K562 (cell line): ENCODE measurements at regions not wholly inside any gene's neighbourhood (a gene's known extent, or its start where the extent isn't known, plus 50 kb on each side); places are given as distances from the start of the nearest gene placed in this dataset.

Source experiments
- ATAC-seq: fragments of 200-7000 bp; cut with Tn5 transposase; 3 replicates; pipeline ENCODE4 v1.9.1; 2020; ENCODE audit warnings: moderate library complexity
- BruUV-seq: library from RNA; stranded (reverse); fragments of 400-500 nt; replicated peaks from 2 replicates; lab custom pipeline; 2021; lab: Mats Ljungman, UMichigan
- CTCF ChIA-PET: fragments of 300-600 bp; formaldehyde crosslinking; extraction: SDS; loops from one replicate; lab custom pipeline; 2021; ENCODE audit warnings: low intra/inter-chr PET ratio; lab: Yijun Ruan, JAX
- POLR2A ChIA-PET: fragments of 300-600, 350-650 bp; sonication (Branson Sonifier 250); formaldehyde crosslinking; extraction: SDS; loops from one replicate; lab custom pipeline; 2021; ENCODE audit warnings: antibody characterized with exemption, inconsistent platforms; lab: Yijun Ruan, JAX
- DNase-seq, 4 experiments: peaks; one replicate each; pipeline versions ENCODE4 v3.0.0 to v3.0.0-alpha.2; 2011 to 2018; ENCODE audit warnings: low spot score in 3 of 4, mixed read lengths in 3 of 4; ENCODE audit errors: extremely low read depth in 1 of 4
- FAIRE-seq: peaks from 2 replicates; lab custom pipeline; 2011; peaks lifted over from hg19 to GRCh38; lab: Jason Lieb, UNC
- H2AFZ ChIP-seq: 2 replicates; pipeline ENCODE4 v1.6.0; 2011; ENCODE audit warnings: low read depth, low read length, control low read depth, inconsistent platforms
- H3K27ac ChIP-seq: fragments of 200-600 bp; 3 replicates; pipeline ENCODE4 v1.8.0; 2011; ENCODE audit warnings: low read depth, mild to moderate bottlenecking, control low read depth, inconsistent platforms, low read length, moderate library complexity, mixed read lengths; ENCODE audit errors: extremely low read depth
- H3K27me3 ChIP-seq, 2 experiments: fragments of 300-600 bp in 1 of 2; 2 replicates in 1 of 2; 3 replicates in 1 of 2; pipeline versions ENCODE4 v1.6.0 to v1.8.0; 2011; ENCODE audit warnings: inconsistent platforms in 2 of 2, low read length in 2 of 2, mild to moderate bottlenecking in 1 of 2, mixed read lengths in 1 of 2, moderate library complexity in 1 of 2; ENCODE audit not compliant: control insufficient read depth in 2 of 2, insufficient read depth in 2 of 2
- H3K36me3 ChIP-seq: fragments of 300-600 bp; 3 replicates; pipeline ENCODE4 v1.8.0; 2011; ENCODE audit warnings: mild to moderate bottlenecking, low read length, inconsistent platforms; ENCODE audit not compliant: control insufficient read depth, insufficient read depth
- H3K4me1 ChIP-seq, 2 experiments: fragments of 200-600 bp in 1 of 2; replicated peaks in 1 of 2; 2 replicates in 1 of 2; 3 replicates in 1 of 2; pipeline versions ENCODE4 v1.5.1 to v1.8.0; 2011; ENCODE audit warnings: inconsistent platforms in 2 of 2, low read length in 2 of 2, mild to moderate bottlenecking in 1 of 2, mixed read lengths in 1 of 2, moderate library complexity in 1 of 2; ENCODE audit not compliant: control insufficient read depth in 2 of 2, insufficient read depth in 2 of 2
- H3K4me2 ChIP-seq: 2 replicates; pipeline ENCODE4 v1.6.1; 2011; ENCODE audit warnings: low read length, control low read depth, inconsistent platforms, mixed read lengths; ENCODE audit not compliant: insufficient read depth
- H3K4me3 ChIP-seq: fragments of 200-600 bp; sonication (generic), shearing (Covaris generic); 2 replicates; pipeline ENCODE4 v1.5.1; 2016; ENCODE audit warnings: control low read depth, inconsistent platforms
- H3K79me2 ChIP-seq: fragments of 200-600 bp; 3 replicates; pipeline ENCODE4 v1.8.0; 2011; ENCODE audit warnings: low read length, inconsistent platforms; ENCODE audit not compliant: control insufficient read depth, insufficient read depth
- H3K9ac ChIP-seq, 2 experiments: 2 replicates each; pipeline versions ENCODE4 v1.6.0 to v1.6.1; 2011; ENCODE audit warnings: low read depth in 2 of 2, low read length in 2 of 2, control low read depth in 1 of 2, inconsistent platforms in 1 of 2, mild to moderate bottlenecking in 1 of 2, mixed read lengths in 1 of 2; ENCODE audit not compliant: insufficient read depth in 1 of 2
- H3K9me1 ChIP-seq: one replicate; pipeline ENCODE4 v1.6.0; 2011; ENCODE audit warnings: inconsistent platforms, mild to moderate bottlenecking, low read length, moderate library complexity; ENCODE audit not compliant: control insufficient read depth, insufficient read depth
- H3K9me3 ChIP-seq: replicated peaks from 2 replicates; pipeline ENCODE4 v1.5.1; 2011; ENCODE audit warnings: low read depth, low read length, inconsistent platforms; ENCODE audit not compliant: control insufficient read depth, insufficient read depth
- H4K20me1 ChIP-seq: replicated peaks from 2 replicates; pipeline ENCODE4 v1.6.1; 2011; ENCODE audit warnings: low read length, inconsistent platforms, mixed read lengths; ENCODE audit not compliant: control insufficient read depth, insufficient read depth
- DMBX1 ChIP-seq: fragments of 250-450 bp; sonication (Bioruptor Pico); IDR thresholded peaks from 2 replicates; pipeline ENCODE4 v1.8.0; 2022; ENCODE audit warnings: inconsistent platforms, mild to moderate bottlenecking, moderate library complexity, borderline replicate concordance
- ESRRB ChIP-seq: fragments of 250-450 bp; sonication (Bioruptor Pico); IDR thresholded peaks from 2 replicates; pipeline ENCODE4 v1.5.0; 2020; ENCODE audit warnings: mild to moderate bottlenecking, moderate library complexity, borderline replicate concordance
- HMGN3 ChIP-seq: IDR thresholded peaks from 2 replicates; pipeline ENCODE4 v1.6.1; 2011; ENCODE audit warnings: borderline replicate concordance, low read depth, mild to moderate bottlenecking, mixed read lengths, low read length; ENCODE audit not compliant: insufficient read length; ENCODE audit errors: extremely low read depth
- HNRNPK ChIP-seq: fragments of 200-400 bp; formaldehyde crosslinking; IDR thresholded peaks from one replicate; pipeline ENCODE4 v1.6.1; 2018; ENCODE audit warnings: mild to moderate bottlenecking, low read depth, low read length; ENCODE audit not compliant: poor library complexity, severe bottlenecking
- HSF4 ChIP-seq: fragments of 250-450 bp; sonication (Bioruptor Pico); IDR thresholded peaks from 2 replicates; pipeline ENCODE4 v2.1.2; 2022; ENCODE audit warnings: mild to moderate bottlenecking, moderate library complexity, borderline replicate concordance
- L3MBTL2 ChIP-seq: fragments of 450-650 bp; IDR thresholded peaks from 2 replicates; pipeline ENCODE4 v1.6.1; 2016; ENCODE audit warnings: mild to moderate bottlenecking, moderate library complexity
- NR2C1 ChIP-seq, 2 experiments: fragments of 450-650 bp; IDR thresholded peaks; 2 replicates each; pipeline ENCODE4 v1.6.1; 2017; ENCODE audit warnings: mild to moderate bottlenecking in 2 of 2, antibody characterized with exemption in 1 of 2, inconsistent platforms in 1 of 2, missing compliant biosample characterization in 1 of 2, missing genetic modification characterization in 1 of 2
- NR2F6 ChIP-seq: fragments of 450-650 bp; formaldehyde crosslinking; IDR thresholded peaks from 2 replicates; pipeline ENCODE4 v1.4.0; 2020; ENCODE audit warnings: mild to moderate bottlenecking
- RBBP5 ChIP-seq: fragments of 200-600 bp; sonication (generic); IDR thresholded peaks from 2 replicates; pipeline ENCODE4 v1.6.1; 2012; ENCODE audit warnings: borderline replicate concordance, mild to moderate bottlenecking, low read length, control low read depth, inconsistent platforms; ENCODE audit not compliant: insufficient read depth, poor library complexity, severe bottlenecking
- SNIP1 ChIP-seq: fragments of 450-650 bp; IDR thresholded peaks from 2 replicates; pipeline ENCODE4 v1.7.1; 2017; ENCODE audit warnings: low read depth, mild to moderate bottlenecking
- SP1 ChIP-seq: sonication (generic); formaldehyde crosslinking; IDR thresholded peaks from 2 replicates; pipeline ENCODE4 v1.8.1; 2022; ENCODE audit warnings: mild to moderate bottlenecking, missing genetic modification reagents
- SRSF1 ChIP-seq: fragments of 200-400 bp; formaldehyde crosslinking; IDR thresholded peaks from 2 replicates; pipeline ENCODE4 v1.6.1; 2017; ENCODE audit warnings: mild to moderate bottlenecking, low read depth, low read length, moderate library complexity
- SRSF3 ChIP-seq: fragments of 200-400 bp; formaldehyde crosslinking; IDR thresholded peaks from 2 replicates; pipeline ENCODE4 v1.6.1; 2016; ENCODE audit warnings: mild to moderate bottlenecking, low read length, moderate library complexity; ENCODE audit not compliant: insufficient read depth
- TAF7 ChIP-seq: fragments of 450-650 bp; IDR thresholded peaks from 2 replicates; pipeline ENCODE4 v1.6.1; 2016; ENCODE audit warnings: missing genetic modification characterization, missing compliant biosample characterization
- TBL1XR1 ChIP-seq, 2 experiments: IDR thresholded peaks; 2 replicates each; pipeline ENCODE4 v1.6.1; 2012; ENCODE audit warnings: improper control_type of control experiment in 2 of 2, low read length in 2 of 2, mild to moderate bottlenecking in 1 of 2
- ZNF311 ChIP-seq: fragments of 250-450 bp; sonication (Bioruptor Pico); IDR thresholded peaks from 2 replicates; pipeline ENCODE4 v1.4.0; 2020; ENCODE audit warnings: mild to moderate bottlenecking, moderate library complexity
- ZNF79 ChIP-seq: fragments of 250-450 bp; sonication (Bioruptor Pico); IDR thresholded peaks from 2 replicates; pipeline ENCODE4 v1.4.0; 2020; ENCODE audit warnings: low read depth, mild to moderate bottlenecking, moderate library complexity
- WGBS: fragments of 100-300 bp; shearing (Covaris generic); methylation state at CpG from one replicate; pipeline ENCODE4 v1.1.6; 2016; ENCODE audit warnings: low coverage, mixed read lengths; ENCODE audit not compliant: insufficient coverage; ENCODE audit errors: missing lambda C conversion rate; 5-methylcytosine and 5-hydroxymethylcytosine counted together
- in situ Hi-C: fragments of 300-500 bp; cut with MboI; formaldehyde crosslinking; loops from 4 replicates; pipeline ENCODE4 v1.15.0; 2018; ENCODE audit warnings: inconsistent platforms, mixed read lengths
- intact Hi-C: fragments of 100-400 bp; cut with micrococcal nuclease; formaldehyde crosslinking; loops from 2 replicates; pipeline ENCODE4 v1.14.2; 2022
- TF ChIP-seq, protein P1 (sequence below): fragments of 450-650 bp; formaldehyde crosslinking; IDR thresholded peaks from 2 replicates; pipeline ENCODE4 v1.4.0; 2020; ENCODE audit warnings: mild to moderate bottlenecking, mixed read lengths
- TF ChIP-seq, protein P2 (sequence below): fragments of 250-450 bp; sonication (Bioruptor Pico); IDR thresholded peaks from 2 replicates; pipeline ENCODE4 v1.8.0; 2021; ENCODE audit warnings: borderline replicate concordance, mild to moderate bottlenecking, moderate library complexity; ENCODE audit not compliant: poor library complexity, severe bottlenecking

DNA sequence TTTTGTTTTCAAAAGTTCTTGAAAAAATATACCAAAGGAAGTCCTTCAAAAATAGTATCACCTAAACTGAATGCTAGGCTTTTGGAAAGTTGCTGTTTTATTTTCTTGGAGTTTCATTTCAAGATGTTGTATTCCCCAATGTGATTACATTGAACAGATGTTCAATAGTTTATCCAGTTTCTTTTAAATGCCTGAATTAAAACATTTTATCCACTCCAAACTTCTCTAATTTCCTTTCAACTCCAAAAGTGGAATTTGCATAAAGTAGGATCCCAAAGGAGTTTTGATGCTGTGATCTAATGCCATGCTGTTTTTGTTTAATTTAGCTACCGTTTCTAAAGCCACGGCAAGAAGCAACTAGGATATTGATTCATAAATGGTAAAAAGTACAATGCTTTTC, 892.5 kb upstream of the SLC10A2 start:
- Histone ChIP-seq H2AFZ (no peak overlapping the region), H3K36me3 (no peaks in the 10 kb centered on the region), H3K27me3 (no peaks in the 10 kb centered on the region), H4K20me1 (no peaks in the 10 kb centered on the region), H3K9ac (no peak overlapping the region), H3K4me2 (no peak overlapping the region), H3K4me1 (no peaks in the 10 kb centered on the region), H3K27ac (no peak overlapping the region), H3K79me2 (no peaks in the 10 kb centered on the region), H3K9me1 (no peaks in the 10 kb centered on the region), H3K9me3 (no peaks in the 10 kb centered on the region), H3K4me3 (no peak overlapping the region)
- ChIA-PET CTCF (no interaction called here), POLR2A (no interaction called here)
- no TSS peak for BruUV-seq
- in situ Hi-C loops, result no loop called here
- ATAC-seq (no peak), DNase-seq (no peak), FAIRE-seq (no peak)
- whole genome bisulfite sequencing, result 0% methylated on average over 2 of the region's 2 CpGs
- TF ChIP-seq, protein P1, sequence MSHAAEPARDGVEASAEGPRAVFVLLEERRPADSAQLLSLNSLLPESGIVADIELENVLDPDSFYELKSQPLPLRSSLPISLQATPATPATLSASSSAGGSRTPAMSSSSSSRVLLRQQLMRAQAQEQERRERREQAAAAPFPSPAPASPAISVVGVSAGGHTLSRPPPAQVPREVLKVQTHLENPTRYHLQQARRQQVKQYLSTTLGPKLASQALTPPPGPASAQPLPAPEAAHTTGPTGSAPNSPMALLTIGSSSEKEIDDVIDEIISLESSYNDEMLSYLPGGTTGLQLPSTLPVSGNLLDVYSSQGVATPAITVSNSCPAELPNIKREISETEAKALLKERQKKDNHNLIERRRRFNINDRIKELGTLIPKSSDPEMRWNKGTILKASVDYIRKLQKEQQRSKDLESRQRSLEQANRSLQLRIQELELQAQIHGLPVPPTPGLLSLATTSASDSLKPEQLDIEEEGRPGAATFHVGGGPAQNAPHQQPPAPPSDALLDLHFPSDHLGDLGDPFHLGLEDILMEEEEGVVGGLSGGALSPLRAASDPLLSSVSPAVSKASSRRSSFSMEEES (CRISPR knock-in tag), result no peak
- TF ChIP-seq NR2C1 (IDR thresholded peaks at IDR 0.05) (no peak), NR2C1 (tag; IDR thresholded peaks at IDR 0.05) (no peak), DMBX1 (CRISPR knock-in tag) (no peak), ESRRB (CRISPR knock-in tag) (no peak), L3MBTL2 (no peak), RBBP5 (no peak), TAF7 (no peak), SRSF1 (no peak), TBL1XR1 (IDR thresholded peaks at IDR 0.05; ENCODE audit: low read length in 2 of 2) (no peak), HNRNPK (no peak), ZNF311 (CRISPR knock-in tag) (no peak), SNIP1 (no peak), ZNF79 (no peak), HMGN3 (no peak), NR2F6 (CRISPR knock-in tag) (no peak), SRSF3 (no peak), HSF4 (CRISPR knock-in tag) (no peak), SP1 (no peak)
- TF ChIP-seq, protein P2, sequence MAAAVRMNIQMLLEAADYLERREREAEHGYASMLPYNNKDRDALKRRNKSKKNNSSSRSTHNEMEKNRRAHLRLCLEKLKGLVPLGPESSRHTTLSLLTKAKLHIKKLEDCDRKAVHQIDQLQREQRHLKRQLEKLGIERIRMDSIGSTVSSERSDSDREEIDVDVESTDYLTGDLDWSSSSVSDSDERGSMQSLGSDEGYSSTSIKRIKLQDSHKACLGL, result no peak
- intact Hi-C loops, result no loop called here
